SK-N-MC (cell line): ENCODE measurements at regions not wholly inside any gene's neighbourhood (a gene's known extent, or its start where the extent isn't known, plus 50 kb on each side); places are given as distances from the start of the nearest gene placed in this dataset.

Source experiments
- EZH2 ChIP-seq: fragments of 200-600 bp; sonication (generic); IDR thresholded peaks from one replicate; pipeline ENCODE4 v1.6.1; 2017; ENCODE audit warnings: antibody characterized with exemption
- FOXP2 ChIP-seq: optimal IDR thresholded peaks from 2 replicates; pipeline ENCODE3; 2011; ENCODE audit warnings: mild to moderate bottlenecking, moderate library complexity; ENCODE audit not compliant: insufficient read depth; ENCODE audit errors: extremely low read length, control extremely low read depth
- POLR2AphosphoS5 ChIP-seq: IDR thresholded peaks from 2 replicates; pipeline ENCODE4 v1.6.1; 2012; ENCODE audit warnings: mild to moderate bottlenecking, low read depth, low read length, borderline replicate concordance

- TF ChIP-seq EZH2 (no peak), POLR2AphosphoS5 (no peak), FOXP2 (no peak)
Measured at GRCh38 chr3:194262925-194263305, 88.2 kb downstream of the CPN2 start.
